ENCODE measurements at regions not wholly inside any gene's neighbourhood (a gene's known extent, or its start where the extent isn't known, plus 50 kb on each side); places are given as distances from the start of the nearest gene placed in this dataset.

- TF ChIP-seq POLR2A (IDR thresholded peaks at IDR 0.05; ENCODE audit: low read depth, low read length) (no peak), TAF1 (IDR thresholded peaks at IDR 0.05; ENCODE audit: borderline replicate concordance, low read depth, low read length) (no peak), POLR2AphosphoS5 (IDR thresholded peaks at IDR 0.05; ENCODE audit: low read depth, low read length) (no peak)
These were observed 497.9 kb upstream of the ARPP21 start for GRCh38 chr3:35141406-35141805.

Measured in GM12892 (cell line).